GM21390 (cell line): ENCODE measurements at regions not wholly inside any gene's neighbourhood (a gene's known extent, or its start where the extent isn't known, plus 50 kb on each side); places are given as distances from the start of the nearest gene placed in this dataset.

Experiments
- ATAC-seq: cut with Tn5 transposase; IDR thresholded peaks from one replicate; pipeline ENCODE4 v1.9.1; 2021; ENCODE audit not compliant: unreplicated experiment

GRCh38 chr11:39304586-39304985 lies 2154.9 kb downstream of the LRRC4C start:
- no peak for ATAC-seq

- ATAC-seq, result no peak
These were observed 2164.8 kb downstream of the LRRC4C start for GRCh38 chr11:39294648-39295047.

GRCh38 chr11:39288011-39288410 lies 2171.4 kb downstream of the LRRC4C start:
- no peak for ATAC-seq

GRCh38 chr11:39268176-39268690 lies 2191.2 kb downstream of the LRRC4C start:
- no peak for ATAC-seq

- ATAC-seq, result no peak
These were observed 2203.8 kb downstream of the LRRC4C start for GRCh38 chr11:39255648-39256047.

GRCh38 chr11:39249566-39250365 lies 2209.7 kb downstream of the LRRC4C start:
- no peak for ATAC-seq

- ATAC-seq, result no peak
These were observed 2211.8 kb downstream of the LRRC4C start for GRCh38 chr11:39247570-39248137.

GRCh38 chr11:39239553-39239952 lies 2219.9 kb downstream of the LRRC4C start:
- no peak for ATAC-seq

- ATAC-seq, result no peak
These were observed 2222.5 kb downstream of the LRRC4C start for GRCh38 chr11:39236916-39237315.

- ATAC-seq, result no peak
These were observed 2237.8 kb downstream of the LRRC4C start for GRCh38 chr11:39221550-39222138.

- no peak for ATAC-seq
These were observed 2238.8 kb downstream of the LRRC4C start for GRCh38 chr11:39220501-39221230.

- no peak for ATAC-seq
These were observed 2239.4 kb downstream of the LRRC4C start for GRCh38 chr11:39220069-39220468.

- ATAC-seq, result no peak
These were observed 2249.5 kb downstream of the LRRC4C start for GRCh38 chr11:39209981-39210380.

GRCh38 chr11:39205236-39205995 lies 2254.0 kb downstream of the LRRC4C start:
- no peak for ATAC-seq

- ATAC-seq, result no peak
These were observed 2266.8 kb downstream of the LRRC4C start for GRCh38 chr11:39192671-39193070.

- no peak for ATAC-seq
These were observed 2268.7 kb downstream of the LRRC4C start for GRCh38 chr11:39190751-39191150.

- no peak for ATAC-seq
These were observed 2281.8 kb downstream of the LRRC4C start for GRCh38 chr11:39177678-39178077.

GRCh38 chr11:39174965-39175364 lies 2284.5 kb downstream of the LRRC4C start:
- no peak for ATAC-seq

GRCh38 chr11:39174196-39174595 lies 2285.3 kb downstream of the LRRC4C start:
- ATAC-seq, result no peak

- no peak for ATAC-seq
These were observed 2294.4 kb downstream of the LRRC4C start for GRCh38 chr11:39165021-39165420.

GRCh38 chr11:39149214-39149613 lies 2310.2 kb downstream of the LRRC4C start:
- ATAC-seq, result no peak
